ENCODE measurements at regions not wholly inside any gene's neighbourhood (a gene's known extent, or its start where the extent isn't known, plus 50 kb on each side); places are given as distances from the start of the nearest gene placed in this dataset.

DNA sequence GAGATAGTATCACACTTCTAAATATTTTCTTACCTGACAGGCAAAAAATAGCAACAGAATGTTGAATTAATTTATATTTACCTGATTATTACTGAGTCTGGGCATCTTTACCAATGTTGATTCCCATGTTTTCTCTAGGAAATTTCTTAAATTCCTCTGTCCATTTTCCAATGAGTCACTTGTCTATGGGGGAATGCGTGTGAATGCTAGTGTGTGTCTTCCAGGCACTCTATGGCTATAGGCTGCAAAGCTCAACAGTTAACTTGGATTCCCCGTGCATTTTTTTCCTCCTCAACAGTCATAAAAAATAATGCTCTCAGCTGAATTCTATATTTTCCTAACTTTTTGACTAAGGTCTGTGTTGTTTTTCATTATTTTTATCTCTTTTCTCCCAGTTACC lies 1385.8 kb upstream of the FLRT2 start:
- TF ChIP-seq, protein P1, sequence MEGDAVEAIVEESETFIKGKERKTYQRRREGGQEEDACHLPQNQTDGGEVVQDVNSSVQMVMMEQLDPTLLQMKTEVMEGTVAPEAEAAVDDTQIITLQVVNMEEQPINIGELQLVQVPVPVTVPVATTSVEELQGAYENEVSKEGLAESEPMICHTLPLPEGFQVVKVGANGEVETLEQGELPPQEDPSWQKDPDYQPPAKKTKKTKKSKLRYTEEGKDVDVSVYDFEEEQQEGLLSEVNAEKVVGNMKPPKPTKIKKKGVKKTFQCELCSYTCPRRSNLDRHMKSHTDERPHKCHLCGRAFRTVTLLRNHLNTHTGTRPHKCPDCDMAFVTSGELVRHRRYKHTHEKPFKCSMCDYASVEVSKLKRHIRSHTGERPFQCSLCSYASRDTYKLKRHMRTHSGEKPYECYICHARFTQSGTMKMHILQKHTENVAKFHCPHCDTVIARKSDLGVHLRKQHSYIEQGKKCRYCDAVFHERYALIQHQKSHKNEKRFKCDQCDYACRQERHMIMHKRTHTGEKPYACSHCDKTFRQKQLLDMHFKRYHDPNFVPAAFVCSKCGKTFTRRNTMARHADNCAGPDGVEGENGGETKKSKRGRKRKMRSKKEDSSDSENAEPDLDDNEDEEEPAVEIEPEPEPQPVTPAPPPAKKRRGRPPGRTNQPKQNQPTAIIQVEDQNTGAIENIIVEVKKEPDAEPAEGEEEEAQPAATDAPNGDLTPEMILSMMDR (IDR thresholded peaks at IDR 0.05): no peak
- TF ChIP-seq EP300 (IDR thresholded peaks at IDR 0.05): no peak
